ENCODE measurements at regions not wholly inside any gene's neighbourhood (a gene's known extent, or its start where the extent isn't known, plus 50 kb on each side); places are given as distances from the start of the nearest gene placed in this dataset.

- peak in 8 of 11 donors; percentile 15 to 61 (median 41) for DNase-seq (ENCODE audit: extremely low read depth in 1 of 11, low read depth in 9 of 11, low spot score in 4 of 11)
Measured at GRCh38 chr11:133600786-133601185, 68.5 kb upstream of the OPCML start.

- no peak for DNase-seq (ENCODE audit: extremely low read depth in 1 of 11, low read depth in 9 of 11, low spot score in 4 of 11)
Measured at GRCh38 chr11:133600306-133600705, 68.0 kb upstream of the OPCML start.

GRCh38 chr11:133598906-133599305 lies 66.6 kb upstream of the OPCML start:
- DNase-seq (ENCODE audit: extremely low read depth in 1 of 11, low read depth in 9 of 11, low spot score in 4 of 11): no peak

GRCh38 chr11:133597236-133597635 lies 64.9 kb upstream of the OPCML start:
- DNase-seq (ENCODE audit: extremely low read depth in 1 of 11, low read depth in 9 of 11, low spot score in 4 of 11): no peak

- no peak for DNase-seq (ENCODE audit: extremely low read depth in 1 of 11, low read depth in 9 of 11, low spot score in 4 of 11)
Measured at GRCh38 chr11:133595998-133596590, 63.8 kb upstream of the OPCML start.

- no peak for DNase-seq (ENCODE audit: extremely low read depth in 1 of 11, low read depth in 9 of 11, low spot score in 4 of 11)
Measured at GRCh38 chr11:133593036-133593435, 60.7 kb upstream of the OPCML start.

- no peak for DNase-seq (ENCODE audit: extremely low read depth in 1 of 11, low read depth in 9 of 11, low spot score in 4 of 11)
Measured at GRCh38 chr11:133586903-133587517, 54.7 kb upstream of the OPCML start.

- no peak for DNase-seq (ENCODE audit: extremely low read depth in 1 of 11, low read depth in 9 of 11, low spot score in 4 of 11)
Measured at GRCh38 chr11:133582750-133583149, 50.4 kb upstream of the OPCML start.

GRCh38 chr11:133582326-133582725 lies 50.0 kb upstream of the OPCML start:
- DNase-seq (ENCODE audit: extremely low read depth in 1 of 11, low read depth in 9 of 11, low spot score in 4 of 11): no peak
